ENCODE measurements at regions not wholly inside any gene's neighbourhood (a gene's known extent, or its start where the extent isn't known, plus 50 kb on each side); places are given as distances from the start of the nearest gene placed in this dataset.

DNA sequence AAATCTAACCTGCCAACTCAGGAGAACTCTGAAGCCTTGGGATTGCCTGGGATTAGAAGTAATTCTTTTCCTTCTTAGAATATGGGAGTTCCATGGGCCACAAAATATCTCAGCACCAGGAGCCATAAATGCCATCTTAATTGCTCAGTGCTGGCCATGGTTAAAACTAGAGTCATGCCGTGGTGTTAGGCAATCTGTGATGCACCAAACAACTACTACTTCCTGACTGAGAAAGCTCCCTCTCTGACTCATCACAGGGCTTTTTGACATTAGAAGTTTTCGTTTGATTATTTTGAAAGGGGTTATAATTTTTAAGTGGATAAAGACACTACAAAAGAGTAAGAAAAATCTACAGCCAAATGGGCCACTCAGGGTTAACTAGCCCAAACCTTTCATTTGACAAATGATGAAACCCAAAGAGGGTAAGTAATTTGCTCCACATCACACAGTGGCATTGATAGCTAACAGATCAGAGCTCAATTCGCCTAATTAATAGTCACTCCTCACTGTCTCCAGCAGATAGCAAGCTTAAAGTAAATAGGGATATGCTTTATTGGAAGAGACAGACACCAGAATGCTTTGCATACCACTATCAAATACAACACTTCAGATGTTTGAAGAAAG lies 377.3 kb downstream of the EMP1 start:
- TF ChIP-seq POLR2A (IDR thresholded peaks at IDR 0.05) (no peak), EP300 (IDR thresholded peaks at IDR 0.05) (no peak), POLR2AphosphoS5 (IDR thresholded peaks at IDR 0.05) (no peak)
- TF ChIP-seq, protein P1, sequence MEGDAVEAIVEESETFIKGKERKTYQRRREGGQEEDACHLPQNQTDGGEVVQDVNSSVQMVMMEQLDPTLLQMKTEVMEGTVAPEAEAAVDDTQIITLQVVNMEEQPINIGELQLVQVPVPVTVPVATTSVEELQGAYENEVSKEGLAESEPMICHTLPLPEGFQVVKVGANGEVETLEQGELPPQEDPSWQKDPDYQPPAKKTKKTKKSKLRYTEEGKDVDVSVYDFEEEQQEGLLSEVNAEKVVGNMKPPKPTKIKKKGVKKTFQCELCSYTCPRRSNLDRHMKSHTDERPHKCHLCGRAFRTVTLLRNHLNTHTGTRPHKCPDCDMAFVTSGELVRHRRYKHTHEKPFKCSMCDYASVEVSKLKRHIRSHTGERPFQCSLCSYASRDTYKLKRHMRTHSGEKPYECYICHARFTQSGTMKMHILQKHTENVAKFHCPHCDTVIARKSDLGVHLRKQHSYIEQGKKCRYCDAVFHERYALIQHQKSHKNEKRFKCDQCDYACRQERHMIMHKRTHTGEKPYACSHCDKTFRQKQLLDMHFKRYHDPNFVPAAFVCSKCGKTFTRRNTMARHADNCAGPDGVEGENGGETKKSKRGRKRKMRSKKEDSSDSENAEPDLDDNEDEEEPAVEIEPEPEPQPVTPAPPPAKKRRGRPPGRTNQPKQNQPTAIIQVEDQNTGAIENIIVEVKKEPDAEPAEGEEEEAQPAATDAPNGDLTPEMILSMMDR (IDR thresholded peaks at IDR 0.05), result no peak
- ATAC-seq, result no peak
- WGBS, 2 donors (ENCODE audit: low coverage in 1 of 2), result 47 to 63% methylated on average over 3 of the region's 3 CpGs

DNA sequence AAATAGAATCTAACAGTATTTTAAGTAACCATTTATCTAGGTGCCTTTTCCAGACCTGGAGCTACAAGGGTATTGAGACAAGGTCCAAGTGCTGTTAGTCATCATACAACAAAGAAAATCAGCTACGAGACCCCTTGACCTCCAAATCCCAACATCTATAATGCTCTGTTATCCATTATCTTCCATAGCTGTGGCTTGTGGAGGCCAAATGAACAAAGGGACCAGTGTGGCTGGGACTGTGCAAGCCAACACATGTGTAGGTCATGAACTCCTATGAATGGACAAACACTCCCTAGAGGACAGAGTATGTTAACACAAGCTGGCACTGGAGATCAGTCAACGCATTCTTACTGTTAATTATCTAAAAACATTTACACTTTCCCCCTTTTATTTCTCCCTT lies 374.5 kb downstream of the EMP1 start:
- 86 to 90% methylated on average over 1 to 2 of the region's 2 CpGs for WGBS, 2 donors (ENCODE audit: low coverage in 1 of 2)

More for the DNA sequence above, 377.3 kb downstream of the EMP1 start:
- no peak overlapping the region for H3K27ac ChIP-seq
- H3K4me3 ChIP-seq, result no peak overlapping the region
- no peaks in the 10 kb centered on the region for H3K4me1 ChIP-seq
- no peaks in the 10 kb centered on the region for H3K9me3 ChIP-seq
- no peaks in the 10 kb centered on the region for H3K36me3 ChIP-seq
- no peaks in the 10 kb centered on the region for H3K27me3 ChIP-seq

DNA sequence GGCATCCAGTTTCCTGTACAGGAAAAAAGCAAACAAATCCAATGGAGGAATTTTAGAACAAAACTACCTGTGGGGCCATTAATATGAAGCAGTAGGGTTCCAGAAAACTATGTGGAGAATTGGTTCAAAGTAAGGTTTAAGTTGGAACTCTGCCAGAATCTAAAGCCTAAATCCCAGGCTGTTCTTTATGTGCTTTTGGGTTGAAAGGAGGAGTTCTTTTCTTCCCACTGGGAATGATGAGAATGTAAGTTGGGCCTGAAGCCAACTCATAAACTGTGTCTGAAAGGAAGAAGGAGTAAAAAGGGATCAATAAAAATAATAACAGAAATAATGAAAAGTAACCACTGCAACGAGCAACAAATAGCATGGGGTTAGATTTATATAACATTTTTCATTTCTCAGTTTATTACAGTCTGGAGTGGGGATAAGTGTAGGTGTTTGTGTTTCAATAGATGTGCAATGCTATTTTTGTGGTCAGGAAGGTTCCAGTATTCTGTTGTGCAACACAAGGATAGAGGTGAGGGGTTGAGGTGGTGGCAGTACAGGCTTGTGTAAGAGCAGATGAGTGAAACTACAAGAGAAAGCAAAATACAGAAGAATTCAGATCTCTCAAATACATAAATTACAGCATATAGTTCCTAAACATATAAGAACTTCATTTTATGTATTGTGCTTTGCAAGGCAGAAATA lies 373.6 kb downstream of the EMP1 start:
- no peak overlapping the region for H3K4me3 ChIP-seq

More for the DNA sequence above, 374.5 kb downstream of the EMP1 start:
- ATAC-seq, result no peak
- Histone ChIP-seq H3K4me3 (no peak overlapping the region), H3K9me3 (no peaks in the 10 kb centered on the region), H3K36me3 (no peaks in the 10 kb centered on the region), H3K27ac (no peak overlapping the region), H3K4me1 (no peaks in the 10 kb centered on the region), H3K27me3 (no peaks in the 10 kb centered on the region)
- TF ChIP-seq, protein P1 (IDR thresholded peaks at IDR 0.05), result no peak
- TF ChIP-seq EP300 (IDR thresholded peaks at IDR 0.05) (no peak), POLR2AphosphoS5 (IDR thresholded peaks at IDR 0.05) (no peak), POLR2A (IDR thresholded peaks at IDR 0.05) (no peak)

DNA sequence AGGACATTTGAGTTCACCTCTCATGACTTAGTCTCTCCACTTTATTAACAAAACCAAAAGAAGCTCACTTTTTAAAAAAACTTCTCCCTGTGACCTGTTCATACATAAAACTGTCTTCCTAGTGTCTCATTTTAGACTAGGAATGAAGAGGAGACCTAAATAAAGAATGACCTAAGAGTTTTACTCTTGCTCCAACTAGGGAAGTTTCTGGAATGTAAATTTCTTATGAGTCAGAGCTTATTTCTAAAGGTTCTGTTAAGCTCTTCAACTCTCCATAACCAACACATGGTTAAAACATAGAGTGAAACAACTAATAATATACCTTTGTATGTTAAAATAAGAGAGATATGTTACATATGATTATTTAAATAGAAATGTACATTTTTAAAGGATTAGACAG lies 369.8 kb downstream of the EMP1 start:
- no peak for ATAC-seq
- no peaks in the 10 kb centered on the region for H3K4me1 ChIP-seq
- H3K4me3 ChIP-seq, result no peak overlapping the region
- no peak overlapping the region for H3K27ac ChIP-seq
- no peaks in the 10 kb centered on the region for H3K27me3 ChIP-seq
- no peak for TF ChIP-seq POLR2A (IDR thresholded peaks at IDR 0.05)
- no peak for TF ChIP-seq EP300 (IDR thresholded peaks at IDR 0.05)
- no peak for TF ChIP-seq POLR2AphosphoS5 (IDR thresholded peaks at IDR 0.05)
- TF ChIP-seq, protein P1 (IDR thresholded peaks at IDR 0.05), result no peak
- H3K9me3 ChIP-seq, result no peaks in the 10 kb centered on the region
- no peaks in the 10 kb centered on the region for H3K36me3 ChIP-seq

More for the DNA sequence above, 373.6 kb downstream of the EMP1 start:
- H3K27ac ChIP-seq, result no peak overlapping the region
- no peaks in the 10 kb centered on the region for H3K36me3 ChIP-seq
- no peaks in the 10 kb centered on the region for H3K4me1 ChIP-seq
- ATAC-seq, result no peak
- 39 to 56% methylated on average over 1 of the region's 1 CpG for WGBS, 2 donors (ENCODE audit: low coverage in 1 of 2)
- TF ChIP-seq EP300 (IDR thresholded peaks at IDR 0.05) (no peak), POLR2A (IDR thresholded peaks at IDR 0.05) (no peak), POLR2AphosphoS5 (IDR thresholded peaks at IDR 0.05) (no peak)
- TF ChIP-seq, protein P1 (IDR thresholded peaks at IDR 0.05), result no peak
- no peaks in the 10 kb centered on the region for H3K27me3 ChIP-seq
- no peaks in the 10 kb centered on the region for H3K9me3 ChIP-seq

DNA sequence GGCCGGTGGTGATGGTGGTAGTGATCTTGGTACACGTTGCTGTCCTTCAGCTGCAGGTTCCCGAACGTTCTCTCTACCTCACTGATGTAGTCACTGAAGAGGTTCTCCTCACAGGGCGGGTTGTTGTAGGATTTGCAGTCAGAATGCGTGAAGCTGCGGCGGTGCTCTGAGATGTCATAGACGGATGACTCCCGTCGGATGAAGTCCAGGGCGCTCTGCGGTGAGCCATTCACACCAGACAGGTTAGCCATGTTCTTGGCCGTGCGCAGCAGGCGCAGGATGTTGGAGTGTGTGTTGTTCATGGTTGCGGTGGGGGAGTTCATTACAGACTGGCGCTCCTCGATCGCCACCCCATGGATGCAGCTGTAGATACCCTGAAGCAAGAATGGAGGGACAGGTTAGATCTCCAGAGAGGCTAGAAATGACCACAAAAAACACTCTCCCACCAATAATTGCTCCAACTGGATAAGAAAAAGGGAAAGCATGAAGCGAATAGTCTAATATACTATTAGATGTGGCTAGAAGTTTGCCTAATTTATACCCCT lies 367.8 kb downstream of the EMP1 start:
- Histone ChIP-seq H3K4me1 (no peaks in the 10 kb centered on the region), H3K27ac (no peak overlapping the region), H3K27me3 (no peaks in the 10 kb centered on the region), H3K9me3 (no peaks in the 10 kb centered on the region), H3K4me3 (no peak overlapping the region), H3K36me3 (no peaks in the 10 kb centered on the region)
- no peak for ATAC-seq
- WGBS, 2 donors (ENCODE audit: low coverage in 1 of 2), result 90 to 100% methylated on average over 2 to 3 of the region's 21 CpGs
- TF ChIP-seq EP300 (IDR thresholded peaks at IDR 0.05), result no peak
- TF ChIP-seq POLR2A (IDR thresholded peaks at IDR 0.05), result no peak
- TF ChIP-seq POLR2AphosphoS5 (IDR thresholded peaks at IDR 0.05), result no peak
- TF ChIP-seq, protein P1 (IDR thresholded peaks at IDR 0.05), result no peak
